Chondrocyte (in vitro differentiated cells): ENCODE measurements at regions not wholly inside any gene's neighbourhood (a gene's known extent, or its start where the extent isn't known, plus 50 kb on each side); places are given as distances from the start of the nearest gene placed in this dataset.

Source experiments
- DNase-seq: peaks from one replicate; pipeline ENCODE4 v3.0.0; 2021; ENCODE audit warnings: mixed read lengths, low spot score
- H3K27ac Mint-ChIP-seq: one replicate; pipeline ENCODE4 v1.8.0; 2021; ENCODE audit warnings: mild to moderate bottlenecking, moderate library complexity, mixed read lengths; ENCODE audit not compliant: unreplicated experiment
- H3K27me3 Mint-ChIP-seq: 2 replicates; pipeline ENCODE4 v1.8.0; 2021; ENCODE audit warnings: low read depth, mixed read lengths
- H3K36me3 Mint-ChIP-seq: 2 replicates; pipeline ENCODE4 v1.8.0; 2021; ENCODE audit warnings: low read depth, mixed read lengths
- H3K4me1 Mint-ChIP-seq: 2 replicates; pipeline ENCODE4 v1.8.0; 2021; ENCODE audit warnings: low read depth, mild to moderate bottlenecking, mixed read lengths
- H3K4me3 Mint-ChIP-seq: one replicate; pipeline ENCODE4 v1.8.0; 2021; ENCODE audit warnings: mild to moderate bottlenecking, moderate library complexity, mixed read lengths; ENCODE audit not compliant: unreplicated experiment
- H3K9me3 Mint-ChIP-seq: 2 replicates; pipeline ENCODE4 v1.8.0; 2021; ENCODE audit warnings: low read depth, mixed read lengths
- TF ChIP-seq, protein P1 (sequence below): fragments of 200-600 bp; sonication (generic); IDR thresholded peaks from 2 replicates; pipeline ENCODE4 v1.5.0; 2021; ENCODE audit warnings: antibody characterized with exemption, mild to moderate bottlenecking, moderate library complexity

DNA sequence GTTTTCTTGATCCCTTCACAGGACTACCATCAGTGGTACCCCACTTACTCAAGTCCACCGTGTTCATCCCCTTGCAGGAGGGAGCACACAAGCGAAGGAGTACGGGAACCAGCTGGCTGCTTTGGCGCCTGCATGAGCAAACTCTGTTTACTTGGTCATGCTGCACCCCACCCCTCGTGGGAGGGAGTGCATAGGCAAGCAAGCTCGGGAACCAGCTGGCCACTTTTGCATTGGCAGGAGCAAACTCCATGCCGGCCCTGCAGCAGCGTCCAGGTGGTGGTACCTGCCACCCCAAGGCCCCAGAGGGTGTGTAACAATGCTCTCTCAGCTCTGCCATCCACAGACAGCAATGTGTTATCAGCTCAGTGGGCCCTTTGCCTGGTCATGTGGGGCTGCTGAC is 737.8 kb downstream of the FAM181B start:
- H3K36me3 Mint-ChIP-seq = no peaks in the 10 kb centered on the region
- H3K9me3 Mint-ChIP-seq = no peaks in the 10 kb centered on the region
- no peak overlapping the region for H3K27ac Mint-ChIP-seq
- TF ChIP-seq, protein P1, sequence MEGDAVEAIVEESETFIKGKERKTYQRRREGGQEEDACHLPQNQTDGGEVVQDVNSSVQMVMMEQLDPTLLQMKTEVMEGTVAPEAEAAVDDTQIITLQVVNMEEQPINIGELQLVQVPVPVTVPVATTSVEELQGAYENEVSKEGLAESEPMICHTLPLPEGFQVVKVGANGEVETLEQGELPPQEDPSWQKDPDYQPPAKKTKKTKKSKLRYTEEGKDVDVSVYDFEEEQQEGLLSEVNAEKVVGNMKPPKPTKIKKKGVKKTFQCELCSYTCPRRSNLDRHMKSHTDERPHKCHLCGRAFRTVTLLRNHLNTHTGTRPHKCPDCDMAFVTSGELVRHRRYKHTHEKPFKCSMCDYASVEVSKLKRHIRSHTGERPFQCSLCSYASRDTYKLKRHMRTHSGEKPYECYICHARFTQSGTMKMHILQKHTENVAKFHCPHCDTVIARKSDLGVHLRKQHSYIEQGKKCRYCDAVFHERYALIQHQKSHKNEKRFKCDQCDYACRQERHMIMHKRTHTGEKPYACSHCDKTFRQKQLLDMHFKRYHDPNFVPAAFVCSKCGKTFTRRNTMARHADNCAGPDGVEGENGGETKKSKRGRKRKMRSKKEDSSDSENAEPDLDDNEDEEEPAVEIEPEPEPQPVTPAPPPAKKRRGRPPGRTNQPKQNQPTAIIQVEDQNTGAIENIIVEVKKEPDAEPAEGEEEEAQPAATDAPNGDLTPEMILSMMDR = no peak
- no peaks in the 10 kb centered on the region for H3K27me3 Mint-ChIP-seq
- H3K4me1 Mint-ChIP-seq = no peaks in the 10 kb centered on the region
- no peak overlapping the region for H3K4me3 Mint-ChIP-seq
- no peak for DNase-seq

DNA sequence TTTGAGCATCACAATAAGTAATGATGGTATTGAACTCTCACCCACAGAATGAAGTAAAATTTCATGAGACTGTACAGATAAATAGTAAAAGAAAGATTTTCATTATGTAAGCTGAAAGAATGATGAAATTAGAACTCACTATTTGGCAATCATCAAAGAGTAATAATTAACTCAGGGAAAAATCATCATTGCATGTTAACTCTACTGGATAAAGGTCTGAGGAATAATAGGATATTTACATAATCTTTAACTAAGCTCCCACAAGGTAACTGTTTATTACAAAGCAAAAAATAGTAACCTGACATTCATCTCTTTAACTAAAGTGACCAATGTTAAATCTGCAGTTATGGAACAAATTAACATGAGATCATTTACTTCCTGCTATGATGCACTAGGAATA is 739.9 kb downstream of the FAM181B start:
- peaks cover 6% of the 10 kb centered on the region for H3K4me1 Mint-ChIP-seq
- H3K4me3 Mint-ChIP-seq = no peak overlapping the region
- no peaks in the 10 kb centered on the region for H3K9me3 Mint-ChIP-seq
- TF ChIP-seq, protein P1 = no peak
- no peaks in the 10 kb centered on the region for H3K27me3 Mint-ChIP-seq
- no peaks in the 10 kb centered on the region for H3K36me3 Mint-ChIP-seq
- H3K27ac Mint-ChIP-seq = no peak overlapping the region
- no peak for DNase-seq

DNA sequence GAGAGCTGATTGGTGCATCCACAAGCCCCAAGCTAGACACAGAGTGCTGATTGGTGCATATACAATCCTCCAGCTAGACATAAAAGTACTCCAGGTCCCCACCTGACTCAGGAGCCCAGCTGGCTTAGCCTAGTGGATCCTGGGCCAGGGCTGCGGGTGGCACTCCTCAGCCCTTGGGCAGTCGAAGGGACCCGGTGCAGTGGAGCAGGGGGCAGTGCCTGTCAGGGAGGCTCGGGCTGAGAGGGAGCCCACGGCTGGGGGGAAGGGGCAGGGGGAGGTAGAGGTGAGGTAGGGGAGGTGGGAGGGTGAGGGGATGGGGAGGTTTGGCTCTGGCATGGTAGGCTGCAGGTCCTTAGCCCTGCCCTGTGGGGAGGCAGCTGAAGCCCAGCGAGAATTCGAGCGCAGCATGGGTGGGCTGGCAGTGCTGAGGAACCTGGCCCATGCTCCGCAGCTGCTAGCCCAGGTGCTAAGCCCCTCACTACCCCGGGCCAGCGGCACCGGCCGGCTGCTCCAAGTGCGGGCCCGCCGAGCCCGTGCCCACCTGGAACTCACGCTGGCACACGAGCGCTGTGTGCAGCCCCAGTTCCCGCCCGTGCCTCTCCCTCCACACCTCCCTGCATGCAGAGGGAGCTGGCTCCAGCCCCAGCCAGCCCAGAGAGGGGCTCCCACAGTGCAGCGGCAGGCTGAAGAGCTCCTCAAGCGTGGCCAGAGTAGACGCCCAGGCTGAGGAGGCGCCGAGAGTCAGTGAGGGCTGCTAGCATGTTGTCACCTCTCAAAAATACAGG is 742.8 kb downstream of the FAM181B start:
- H3K27ac Mint-ChIP-seq = no peak overlapping the region
- TF ChIP-seq, protein P1 = no peak
- no peaks in the 10 kb centered on the region for H3K9me3 Mint-ChIP-seq
- no peaks in the 10 kb centered on the region for H3K36me3 Mint-ChIP-seq
- no peak overlapping the region for H3K4me3 Mint-ChIP-seq
- no peaks in the 10 kb centered on the region for H3K27me3 Mint-ChIP-seq
- no peak for DNase-seq
- H3K4me1 Mint-ChIP-seq = peaks cover 9% of the 10 kb centered on the region

DNA sequence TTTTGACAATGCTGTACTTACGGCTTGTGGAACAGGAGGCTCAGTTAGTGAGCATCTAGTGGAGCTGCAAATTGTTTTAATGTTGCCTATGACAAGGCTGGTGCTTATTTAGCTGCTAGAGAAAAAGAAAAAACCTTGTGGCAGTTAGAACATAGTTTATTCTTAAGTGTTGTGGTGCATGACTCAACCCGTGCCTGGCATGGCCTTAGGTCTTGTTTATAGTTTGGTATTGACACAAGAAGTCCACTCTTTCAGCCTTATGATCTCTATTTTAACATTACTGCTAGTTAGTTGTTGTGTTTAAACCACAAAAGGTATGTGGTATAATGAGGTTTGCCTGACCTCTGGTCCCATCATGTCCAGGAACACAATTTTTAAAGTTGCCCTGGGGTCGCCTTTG is 744.6 kb downstream of the FAM181B start:
- H3K9me3 Mint-ChIP-seq = peaks cover 11% of the 10 kb centered on the region
- no peaks in the 10 kb centered on the region for H3K36me3 Mint-ChIP-seq
- H3K4me1 Mint-ChIP-seq = peaks cover 9% of the 10 kb centered on the region
- DNase-seq = no peak
- H3K27ac Mint-ChIP-seq = no peak overlapping the region
- TF ChIP-seq, protein P1 = no peak
- H3K4me3 Mint-ChIP-seq = no peak overlapping the region
- no peaks in the 10 kb centered on the region for H3K27me3 Mint-ChIP-seq

DNA sequence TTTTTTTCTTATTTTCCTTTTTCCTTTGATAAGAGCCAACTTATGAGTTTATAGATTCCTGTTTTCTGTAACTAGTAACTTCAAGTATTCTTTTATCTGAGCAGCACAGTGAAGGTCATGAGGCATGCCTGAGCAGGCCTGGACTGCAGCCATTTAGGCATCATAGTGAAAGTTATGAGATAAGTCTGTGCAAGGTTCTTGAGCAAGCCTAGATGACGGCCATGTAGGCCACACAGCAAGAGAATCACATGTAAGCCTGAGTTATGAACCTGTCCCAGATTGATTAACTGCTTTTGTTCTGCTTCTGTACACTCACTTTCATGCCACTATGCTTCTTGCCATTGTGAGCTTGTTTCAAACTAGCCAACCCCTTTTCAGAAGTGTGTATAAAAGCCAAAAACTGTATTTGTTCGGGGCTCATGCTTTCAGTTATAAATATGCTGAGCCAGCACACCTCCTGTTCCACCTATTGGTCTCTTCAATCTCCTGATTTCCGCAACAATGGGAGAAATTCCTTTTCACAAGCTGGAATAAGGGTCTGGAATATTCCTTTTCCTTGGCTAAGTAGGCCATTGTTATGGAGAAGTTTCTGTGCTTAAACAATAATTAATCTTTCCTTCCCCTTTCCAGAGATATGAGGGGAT is 745.7 kb downstream of the FAM181B start:
- TF ChIP-seq, protein P1 = no peak
- no peaks in the 10 kb centered on the region for H3K27me3 Mint-ChIP-seq
- no peak for DNase-seq
- peaks cover 14% of the 10 kb centered on the region for H3K9me3 Mint-ChIP-seq
- no peaks in the 10 kb centered on the region for H3K36me3 Mint-ChIP-seq
- no peak overlapping the region for H3K27ac Mint-ChIP-seq
- H3K4me1 Mint-ChIP-seq = peaks cover 9% of the 10 kb centered on the region
- H3K4me3 Mint-ChIP-seq = no peak overlapping the region
